ENCODE measurements at regions not wholly inside any gene's neighbourhood (a gene's known extent, or its start where the extent isn't known, plus 50 kb on each side); places are given as distances from the start of the nearest gene placed in this dataset.

DNA sequence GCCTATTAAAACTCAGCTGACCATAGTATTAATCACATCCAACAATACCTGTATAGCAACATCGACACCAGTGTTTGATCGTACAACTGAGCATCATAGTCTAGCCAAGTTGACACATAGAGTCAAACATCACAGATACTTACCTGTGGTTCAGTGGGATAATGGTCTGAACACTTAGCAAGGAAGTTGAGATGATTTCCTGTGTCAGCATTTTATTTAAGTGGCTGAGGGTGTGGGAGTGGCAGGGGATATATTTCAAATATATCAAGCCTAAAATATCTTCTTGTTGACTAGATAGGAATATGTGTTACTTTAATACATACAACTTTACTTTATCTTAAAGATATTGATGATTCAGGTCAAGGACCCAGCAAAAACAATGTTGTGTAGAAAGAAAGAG lies 1038.6 kb downstream of the TSN start:
- Mint-ChIP-seq H3K4me1 (peaks cover 7% of the 10 kb centered on the region), H3K27me3 (ENCODE audit: low read depth) (no peaks in the 10 kb centered on the region), H3K36me3 (ENCODE audit: low read depth) (peaks cover 2% of the 10 kb centered on the region), H3K4me3 (no peak overlapping the region), H3K9me3 (peaks cover 6% of the 10 kb centered on the region), H3K27ac (ENCODE audit: unreplicated experiment) (no peak overlapping the region)
- no peak for DNase-seq (ENCODE audit: low read depth, low spot score)
- TF ChIP-seq, protein P1, sequence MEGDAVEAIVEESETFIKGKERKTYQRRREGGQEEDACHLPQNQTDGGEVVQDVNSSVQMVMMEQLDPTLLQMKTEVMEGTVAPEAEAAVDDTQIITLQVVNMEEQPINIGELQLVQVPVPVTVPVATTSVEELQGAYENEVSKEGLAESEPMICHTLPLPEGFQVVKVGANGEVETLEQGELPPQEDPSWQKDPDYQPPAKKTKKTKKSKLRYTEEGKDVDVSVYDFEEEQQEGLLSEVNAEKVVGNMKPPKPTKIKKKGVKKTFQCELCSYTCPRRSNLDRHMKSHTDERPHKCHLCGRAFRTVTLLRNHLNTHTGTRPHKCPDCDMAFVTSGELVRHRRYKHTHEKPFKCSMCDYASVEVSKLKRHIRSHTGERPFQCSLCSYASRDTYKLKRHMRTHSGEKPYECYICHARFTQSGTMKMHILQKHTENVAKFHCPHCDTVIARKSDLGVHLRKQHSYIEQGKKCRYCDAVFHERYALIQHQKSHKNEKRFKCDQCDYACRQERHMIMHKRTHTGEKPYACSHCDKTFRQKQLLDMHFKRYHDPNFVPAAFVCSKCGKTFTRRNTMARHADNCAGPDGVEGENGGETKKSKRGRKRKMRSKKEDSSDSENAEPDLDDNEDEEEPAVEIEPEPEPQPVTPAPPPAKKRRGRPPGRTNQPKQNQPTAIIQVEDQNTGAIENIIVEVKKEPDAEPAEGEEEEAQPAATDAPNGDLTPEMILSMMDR (conservative IDR thresholded peaks at IDR 0.05), result no peak

DNA sequence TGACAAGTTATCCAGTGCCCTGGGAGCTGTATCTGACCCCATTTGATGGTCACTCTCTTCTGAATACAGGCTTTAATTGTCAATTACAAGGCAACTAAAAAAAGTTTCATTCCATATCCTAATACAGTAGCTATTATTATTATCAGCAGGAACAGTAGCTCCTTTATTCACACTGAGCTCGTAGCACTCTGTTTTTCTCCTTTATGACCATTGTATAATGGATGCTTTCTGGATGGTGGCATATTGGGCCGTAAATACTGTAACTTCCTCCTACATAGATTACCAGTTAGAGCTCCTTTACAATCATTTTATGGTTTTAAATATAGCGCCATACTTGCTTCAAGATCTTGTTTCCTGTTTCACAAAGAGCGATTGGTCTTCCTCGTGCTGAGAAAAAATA lies 1040.3 kb downstream of the TSN start:
- Mint-ChIP-seq H3K4me3 (no peak overlapping the region), H3K36me3 (ENCODE audit: low read depth) (no peaks in the 10 kb centered on the region), H3K4me1 (peaks cover 7% of the 10 kb centered on the region), H3K9me3 (no peaks in the 10 kb centered on the region), H3K27ac (ENCODE audit: unreplicated experiment) (peak overlapping the region; percentile 39), H3K27me3 (ENCODE audit: low read depth) (no peaks in the 10 kb centered on the region)
- TF ChIP-seq, protein P1 (conservative IDR thresholded peaks at IDR 0.05), result no peak
- no peak for DNase-seq (ENCODE audit: low read depth, low spot score)

DNA sequence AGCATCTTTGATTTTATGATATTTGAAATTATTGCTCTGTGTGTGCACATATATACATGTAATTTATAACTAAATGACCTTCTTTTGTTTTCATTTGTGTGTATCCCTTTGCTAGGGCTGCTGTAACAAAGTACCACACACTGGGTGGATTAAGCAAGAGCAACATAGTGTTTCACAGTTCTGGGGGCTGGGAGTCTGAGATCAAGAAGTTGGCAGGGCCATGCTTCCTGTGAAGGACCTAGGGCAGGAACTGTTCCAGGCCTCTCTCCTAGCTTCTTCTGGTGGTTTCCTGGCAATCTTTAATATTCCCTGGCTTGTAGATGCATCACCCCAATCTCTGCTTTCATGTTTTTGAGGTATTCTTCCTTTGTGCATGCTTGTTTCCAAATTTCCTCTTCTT lies 1043.9 kb downstream of the TSN start:
- Mint-ChIP-seq H3K36me3 (ENCODE audit: low read depth) (no peaks in the 10 kb centered on the region), H3K4me3 (no peak overlapping the region), H3K4me1 (peaks cover 7% of the 10 kb centered on the region), H3K27me3 (ENCODE audit: low read depth) (no peaks in the 10 kb centered on the region), H3K9me3 (peaks cover 2% of the 10 kb centered on the region), H3K27ac (ENCODE audit: unreplicated experiment) (no peak overlapping the region)
- TF ChIP-seq, protein P1 (conservative IDR thresholded peaks at IDR 0.05), result no peak
- no peak for DNase-seq (ENCODE audit: low read depth, low spot score)

DNA sequence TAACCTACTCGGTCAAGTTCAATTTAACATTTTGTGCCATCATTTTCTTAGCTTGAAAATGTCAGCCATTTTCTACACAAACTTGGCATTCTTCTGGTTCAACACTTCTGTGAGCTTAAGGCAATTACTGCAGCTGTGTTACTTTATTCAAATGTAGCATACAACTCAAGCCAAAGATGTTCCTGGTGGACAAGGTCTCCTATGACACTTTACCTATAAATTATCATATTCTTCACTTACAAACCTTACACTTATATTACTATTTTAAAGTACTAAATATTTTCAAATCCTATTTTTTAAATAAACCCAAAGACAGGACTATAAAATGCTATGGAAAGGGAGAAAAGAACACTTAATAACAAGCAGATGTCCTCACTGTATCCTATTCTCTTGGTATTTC lies 1045.3 kb downstream of the TSN start:
- H3K27me3 Mint-ChIP-seq (ENCODE audit: low read depth), result no peaks in the 10 kb centered on the region
- H3K4me1 Mint-ChIP-seq, result peaks cover 4% of the 10 kb centered on the region
- no peak overlapping the region for H3K4me3 Mint-ChIP-seq
- no peak for DNase-seq (ENCODE audit: low read depth, low spot score)
- peaks cover 5% of the 10 kb centered on the region for H3K9me3 Mint-ChIP-seq
- no peak overlapping the region for H3K27ac Mint-ChIP-seq (ENCODE audit: unreplicated experiment)
- TF ChIP-seq, protein P1 (conservative IDR thresholded peaks at IDR 0.05), result no peak
- H3K36me3 Mint-ChIP-seq (ENCODE audit: low read depth), result no peaks in the 10 kb centered on the region

DNA sequence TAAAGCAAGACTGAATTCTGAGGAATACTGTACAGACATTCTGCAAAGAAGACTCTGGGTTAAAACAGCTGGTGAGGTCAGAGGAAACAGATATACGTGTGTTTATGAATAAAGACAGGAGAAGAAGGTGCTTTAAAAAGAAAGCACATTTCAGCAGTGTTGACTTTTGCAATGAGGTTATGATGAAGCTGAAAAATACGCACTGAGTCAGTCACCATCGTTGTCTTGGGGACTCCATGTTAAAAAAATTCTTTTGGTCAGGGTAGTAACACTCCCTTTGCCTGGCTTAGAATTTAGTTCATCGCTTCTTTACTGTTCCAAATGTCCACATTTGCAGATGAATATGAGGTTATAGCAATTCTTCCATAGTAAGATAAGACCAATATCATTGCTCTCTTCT lies 1049.0 kb downstream of the TSN start:
- Mint-ChIP-seq H3K36me3 (ENCODE audit: low read depth) (no peaks in the 10 kb centered on the region), H3K27ac (ENCODE audit: unreplicated experiment) (no peak overlapping the region)
- DNase-seq (ENCODE audit: low read depth, low spot score), result no peak

More for the DNA sequence above, 1049.0 kb downstream of the TSN start:
- H3K27me3 Mint-ChIP-seq (ENCODE audit: low read depth), result no peaks in the 10 kb centered on the region
- TF ChIP-seq, protein P1 (conservative IDR thresholded peaks at IDR 0.05), result no peak
- peaks cover 10% of the 10 kb centered on the region for H3K9me3 Mint-ChIP-seq
- no peak overlapping the region for H3K4me3 Mint-ChIP-seq
- no peaks in the 10 kb centered on the region for H3K4me1 Mint-ChIP-seq

Measured in neural crest cell (in vitro differentiated cells).